ENCODE measurements at regions not wholly inside any gene's neighbourhood (a gene's known extent, or its start where the extent isn't known, plus 50 kb on each side); places are given as distances from the start of the nearest gene placed in this dataset.

DNA sequence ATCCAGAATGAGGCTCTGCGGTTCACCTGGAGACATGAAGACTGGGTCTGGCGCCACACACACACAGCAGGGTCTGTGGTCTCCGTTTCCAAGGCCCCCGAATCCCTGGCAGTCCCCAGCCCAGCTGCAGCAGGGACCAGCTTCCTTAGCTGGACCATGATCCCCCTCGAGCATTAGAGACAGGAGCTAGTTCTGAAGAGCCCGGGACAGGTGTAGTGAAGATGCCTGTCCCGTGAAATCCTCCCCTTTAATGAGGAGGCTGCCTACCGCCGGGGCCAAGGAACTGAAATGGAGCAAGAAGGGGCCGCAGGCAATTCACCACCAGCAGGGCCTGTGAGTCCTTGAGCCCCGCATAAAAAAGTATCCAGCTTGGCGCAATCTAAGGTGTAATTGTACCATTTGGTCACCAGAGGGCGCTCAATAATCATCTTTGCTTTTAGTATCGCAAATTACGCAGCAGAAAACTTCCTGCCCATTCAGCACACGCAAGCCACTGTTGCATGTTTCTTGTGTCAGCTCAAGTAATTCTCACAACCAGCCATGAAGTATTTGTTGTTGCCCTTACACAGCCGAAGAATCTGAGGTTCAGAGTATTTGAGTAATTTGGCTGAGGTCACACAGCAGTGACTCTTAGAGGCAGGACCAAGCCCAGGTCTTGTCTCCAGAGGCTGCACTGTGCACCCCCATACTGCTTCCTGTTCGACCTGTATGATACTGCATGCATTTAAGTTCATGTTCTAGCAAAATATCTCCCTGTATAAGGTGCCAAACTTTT lies 54.3 kb upstream of the PPP2R5C start:
- no peak for DNase-seq

DNA sequence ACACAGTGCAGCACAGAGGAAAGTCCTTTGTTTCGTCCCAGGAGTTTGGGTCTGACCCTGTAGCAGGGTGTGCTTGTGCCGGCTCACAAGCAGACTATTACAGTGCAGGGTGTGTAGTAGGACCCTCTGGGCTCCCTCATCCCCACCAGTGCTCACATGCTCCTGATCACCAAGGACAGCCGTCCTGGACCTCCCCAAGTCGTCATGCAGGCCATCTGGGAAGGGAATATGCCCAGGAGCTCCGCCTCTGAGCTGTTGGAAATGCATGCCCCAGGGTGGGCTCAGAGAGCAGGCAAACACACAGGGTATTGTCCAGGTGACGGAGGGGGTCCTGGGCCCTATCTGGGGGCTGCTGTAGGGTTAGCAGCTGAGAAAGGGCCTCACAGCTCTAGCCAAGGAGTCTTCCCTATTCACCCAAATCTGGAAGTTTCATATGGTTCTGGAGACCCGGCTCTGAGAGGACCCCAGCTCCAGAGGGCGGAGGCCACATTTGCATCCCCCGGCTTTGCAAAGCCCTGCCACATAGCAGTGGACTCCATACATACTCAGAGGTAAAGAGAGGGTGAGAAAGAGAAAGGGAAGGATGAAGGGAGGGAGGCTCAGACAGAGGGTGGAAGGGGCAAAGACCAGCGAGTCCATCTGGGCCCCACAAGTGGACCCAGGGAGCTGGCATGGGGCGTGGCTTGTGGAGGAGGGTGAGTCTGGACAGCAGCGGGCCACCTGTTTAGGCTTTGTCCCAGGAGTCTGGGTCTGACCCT lies 53.5 kb upstream of the PPP2R5C start:
- no peak for DNase-seq

DNA sequence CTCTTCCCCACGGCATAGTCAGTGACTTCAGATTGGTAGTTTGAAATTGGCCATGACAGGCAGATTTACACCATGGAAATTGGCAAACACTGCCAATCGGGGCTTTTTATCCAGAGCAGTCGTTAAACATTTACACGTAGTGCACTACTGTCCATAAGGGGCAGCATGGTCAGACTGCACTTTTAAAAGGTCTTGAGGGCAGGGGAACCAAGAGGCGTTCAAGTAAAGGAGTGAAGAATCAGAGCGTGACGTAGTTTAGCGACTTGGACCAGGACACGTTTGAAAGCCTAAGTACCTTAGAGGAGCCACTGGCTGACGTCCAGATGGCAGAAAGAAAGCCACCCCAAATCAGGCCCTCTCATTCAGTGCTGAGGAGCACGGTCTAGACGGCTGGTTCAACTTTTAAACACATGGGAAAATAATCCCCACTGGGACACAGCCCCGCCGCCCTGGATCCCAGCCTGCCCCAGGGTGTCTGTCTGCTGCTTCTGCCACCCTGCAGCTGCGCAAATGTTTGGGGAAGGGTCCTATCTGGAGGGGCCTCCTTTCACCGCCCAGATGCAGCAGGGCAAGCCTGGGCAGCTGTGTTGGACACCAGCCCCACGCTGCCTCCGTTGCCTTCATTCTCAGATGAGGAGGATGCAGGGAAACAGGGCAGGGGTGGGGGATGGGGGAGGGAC lies 52.5 kb upstream of the PPP2R5C start:
- no peak for DNase-seq

DNA sequence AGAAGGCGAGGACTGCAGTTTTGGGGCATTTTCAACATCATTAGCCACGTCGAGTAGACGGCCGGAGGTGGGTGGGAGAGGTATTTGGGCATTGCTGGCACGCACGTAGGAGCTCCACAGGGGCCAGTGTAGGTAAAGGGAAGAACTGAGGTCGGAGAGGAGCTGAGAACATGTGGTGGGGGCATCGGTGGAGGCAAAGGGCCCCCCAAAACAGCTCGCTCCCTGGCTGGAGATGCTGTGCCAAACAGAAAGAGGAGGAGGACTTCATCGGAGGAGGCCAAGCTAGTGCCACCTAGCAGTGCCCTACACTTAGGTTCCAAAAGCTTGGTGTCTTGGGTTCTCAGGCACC lies 52.0 kb upstream of the PPP2R5C start:
- DNase-seq: no peak

DNA sequence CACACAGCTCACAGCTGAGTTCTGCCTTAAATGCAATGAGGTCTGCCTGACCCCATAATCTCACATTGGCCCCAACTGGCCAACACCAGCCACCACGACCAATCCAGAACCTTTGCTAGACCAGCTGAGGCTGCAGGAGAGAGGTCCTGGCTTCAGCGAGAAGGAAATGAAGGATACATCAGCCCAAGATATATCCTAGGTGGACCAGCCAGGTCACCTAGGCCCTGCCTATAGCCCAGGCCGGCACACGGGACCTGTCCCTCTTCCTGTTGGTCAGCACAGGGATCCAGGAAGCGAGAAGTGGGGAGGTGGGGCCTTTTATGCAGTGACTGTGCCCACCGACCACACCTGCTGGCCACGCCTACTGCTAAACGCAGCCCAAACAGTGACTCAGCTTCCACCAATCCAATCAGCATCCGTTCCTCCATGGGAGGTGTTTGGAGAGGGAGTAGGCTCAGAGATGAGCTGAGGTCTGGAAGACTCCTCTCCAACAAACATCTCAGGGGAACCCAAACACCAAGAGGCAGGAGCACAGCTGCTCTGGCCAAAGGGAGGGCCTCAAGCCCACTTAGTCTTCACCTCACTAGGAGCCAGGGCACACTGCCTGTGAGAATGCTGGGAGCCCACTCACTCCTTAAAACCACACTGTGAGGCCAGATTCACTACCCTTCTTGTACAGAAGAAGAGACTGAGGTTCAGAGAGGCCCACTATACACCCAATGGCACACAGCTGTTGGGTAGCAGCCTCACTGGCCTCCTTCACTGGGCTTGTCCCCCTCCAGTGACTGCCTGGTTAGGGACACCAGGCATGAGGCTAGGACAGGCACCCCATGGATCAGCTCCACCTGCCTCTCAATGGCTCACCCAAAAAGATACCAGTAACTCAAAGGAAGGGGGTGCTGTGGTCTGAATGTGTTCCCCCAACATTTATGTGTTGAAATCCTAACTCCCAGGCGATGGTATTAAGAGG lies 51.3 kb upstream of the PPP2R5C start:
- DNase-seq: no peak

DNA sequence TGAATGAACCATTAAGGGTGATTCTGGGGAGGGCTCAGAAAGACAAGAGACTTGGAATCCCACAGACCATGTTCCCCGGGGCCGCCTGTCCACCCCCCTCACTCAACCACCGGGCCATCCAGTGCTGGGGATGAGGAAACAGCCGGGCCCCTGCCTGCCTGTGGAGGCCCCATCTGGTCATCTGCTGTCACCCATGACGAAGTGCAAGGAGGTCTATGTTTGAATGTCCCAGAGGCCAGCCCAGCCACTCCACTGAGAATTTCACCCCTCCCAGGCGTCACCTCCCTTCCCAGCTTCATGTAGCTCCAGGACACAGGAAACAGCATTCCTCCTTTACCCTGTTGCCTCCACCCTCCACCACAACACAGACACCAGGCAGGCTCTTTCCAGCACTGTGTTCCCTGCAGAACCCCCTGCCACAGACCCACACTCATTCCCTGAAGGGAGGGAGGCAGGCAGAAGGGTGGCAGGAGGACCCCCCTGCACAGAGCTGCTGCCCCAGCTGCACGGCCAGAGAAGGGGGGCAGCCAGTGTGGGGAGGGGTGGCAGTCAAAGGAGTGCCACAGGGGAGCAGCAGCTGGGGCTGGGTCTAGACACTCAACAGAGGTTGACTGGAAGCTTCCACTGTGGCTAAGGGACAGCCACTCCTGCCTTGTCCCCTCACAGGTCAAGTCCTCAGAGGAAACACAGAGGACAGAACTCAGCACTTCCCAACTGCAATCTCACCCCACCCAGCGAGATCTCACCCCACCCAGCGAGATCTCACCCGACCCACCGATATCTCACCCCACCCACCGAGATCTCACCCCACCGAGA lies 50.3 kb upstream of the PPP2R5C start:
- no peak for DNase-seq

All from GOT3 (cell line).